Peyer's patch (tissue), 4 donors: ENCODE measurements at regions not wholly inside any gene's neighbourhood (a gene's known extent, or its start where the extent isn't known, plus 50 kb on each side); places are given as distances from the start of the nearest gene placed in this dataset.

Source experiments
- CTCF ChIP-seq, 6 experiments: fragments of 450-650 bp in 4 of 6; fragments of 200-600 bp in 2 of 6; sonication (generic) in 1 of 6; IDR thresholded peaks; one replicate each; pipeline ENCODE4 v1.5.1; 2017 to 2019; ENCODE audit warnings: antibody characterized with exemption in 6 of 6, mild to moderate bottlenecking in 3 of 6, moderate library complexity in 1 of 6
- POLR2A ChIP-seq, 2 donors: fragments of 450-650 bp; IDR thresholded peaks; one replicate each; pipeline ENCODE4 v1.5.1; 2017; ENCODE audit warnings: antibody characterized with exemption in 2 of 2, mild to moderate bottlenecking in 2 of 2, moderate library complexity in 2 of 2

GRCh38 chr6:14681699-14682487 lies 564.0 kb upstream of the JARID2 start:
- no peak for TF ChIP-seq CTCF (IDR thresholded peaks at IDR 0.05)
- no peak for TF ChIP-seq POLR2A (IDR thresholded peaks at IDR 0.05)
